Keratinocyte (primary cell): ENCODE measurements at regions not wholly inside any gene's neighbourhood (a gene's known extent, or its start where the extent isn't known, plus 50 kb on each side); places are given as distances from the start of the nearest gene placed in this dataset.

ENCODE experiments used
- CTCF ChIP-seq, 3 experiments: IDR thresholded peaks in 1 of 3; conservative IDR thresholded peaks in 1 of 3; optimal IDR thresholded peaks in 1 of 3; 2 replicates in 2 of 3; 3 replicates in 1 of 3; pipeline versions ENCODE3 to v1.5.1; 2011; ENCODE audit warnings: low read length in 3 of 3, mild to moderate bottlenecking in 3 of 3, moderate library complexity in 2 of 3, control low read depth in 1 of 3, inconsistent platforms in 1 of 3; ENCODE audit not compliant: insufficient read depth in 2 of 3; ENCODE audit errors: extremely low read depth in 1 of 3
- EZH2 ChIP-seq: IDR thresholded peaks from one replicate; pipeline ENCODE4 v1.6.1; 2012; ENCODE audit warnings: inconsistent platforms, mild to moderate bottlenecking, low read length, moderate library complexity

DNA sequence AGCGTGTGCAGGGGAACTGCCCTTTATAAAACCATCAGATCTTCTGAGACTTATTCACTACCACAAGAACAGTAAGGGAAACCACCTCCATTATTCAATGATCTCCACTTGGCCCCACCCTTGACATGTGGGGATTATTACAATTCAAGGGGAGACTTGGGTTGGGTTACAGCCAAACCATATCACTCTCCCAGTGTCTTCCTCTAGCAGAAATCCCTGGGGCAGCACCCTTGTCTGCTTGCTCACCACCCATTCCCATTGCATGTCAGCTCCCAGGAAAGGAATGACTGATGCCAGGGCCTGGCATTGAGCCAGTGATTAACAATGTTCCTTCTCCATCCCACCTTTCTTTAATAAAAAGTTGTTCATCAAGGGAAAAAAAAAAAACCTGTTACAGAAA is 199.0 kb downstream of the IRX1 start:
- TF ChIP-seq CTCF (optimal IDR thresholded peaks at IDR 0.05 in 1 of 3, IDR thresholded peaks at IDR 0.05 in 1 of 3, conservative IDR thresholded peaks at IDR 0.05 in 1 of 3; ENCODE audit: extremely low read depth in 1 of 3, insufficient read depth in 2 of 3, low read length in 3 of 3) (no peak), EZH2 (no peak)
